ENCODE measurements at regions not wholly inside any gene's neighbourhood (a gene's known extent, or its start where the extent isn't known, plus 50 kb on each side); places are given as distances from the start of the nearest gene placed in this dataset.
"Not testable (repeated sequence)": the region's sequence is repeated elsewhere in the genome, so short reads cannot be mapped to it uniquely, and the experiment has no call there.

DNA sequence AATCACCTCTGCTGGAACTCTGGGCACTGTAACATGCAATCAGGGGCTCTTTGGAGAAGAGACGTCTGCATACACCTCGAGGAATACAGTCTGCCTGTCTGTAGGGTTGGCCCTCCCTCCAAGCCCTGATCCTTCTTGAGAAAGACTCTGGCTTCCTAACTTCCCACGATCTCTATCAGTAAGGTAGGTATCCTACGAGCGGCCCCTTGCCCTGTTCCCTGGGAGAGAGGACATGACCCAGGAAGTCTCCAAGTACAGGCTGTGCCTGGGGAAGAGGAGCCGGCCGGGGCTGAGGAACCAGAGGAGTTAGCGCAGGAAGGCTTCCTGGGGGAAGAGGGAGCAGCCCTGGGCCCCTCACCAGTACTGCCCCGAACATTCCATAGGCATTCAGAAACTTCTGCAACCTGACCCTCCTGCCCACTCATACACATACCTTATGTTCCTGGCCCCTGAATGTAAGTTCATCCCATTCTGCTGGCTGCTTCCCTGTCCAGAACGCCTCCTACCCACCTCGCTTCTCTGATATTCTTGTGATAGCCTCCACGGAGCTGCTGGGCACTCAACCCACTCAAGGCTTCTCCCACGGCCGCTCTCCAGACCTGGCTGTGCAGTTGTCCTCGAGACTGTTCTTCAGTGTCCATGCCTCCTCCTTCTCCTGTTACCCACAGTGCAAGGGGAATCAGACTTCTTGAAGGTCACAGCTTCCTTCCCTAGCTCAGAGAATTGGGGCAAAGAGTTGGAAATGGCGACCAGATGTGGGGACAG lies 116.1 kb downstream of the CYP26B1 start:
- no peak for DNase-seq (ENCODE audit: low spot score)

DNA sequence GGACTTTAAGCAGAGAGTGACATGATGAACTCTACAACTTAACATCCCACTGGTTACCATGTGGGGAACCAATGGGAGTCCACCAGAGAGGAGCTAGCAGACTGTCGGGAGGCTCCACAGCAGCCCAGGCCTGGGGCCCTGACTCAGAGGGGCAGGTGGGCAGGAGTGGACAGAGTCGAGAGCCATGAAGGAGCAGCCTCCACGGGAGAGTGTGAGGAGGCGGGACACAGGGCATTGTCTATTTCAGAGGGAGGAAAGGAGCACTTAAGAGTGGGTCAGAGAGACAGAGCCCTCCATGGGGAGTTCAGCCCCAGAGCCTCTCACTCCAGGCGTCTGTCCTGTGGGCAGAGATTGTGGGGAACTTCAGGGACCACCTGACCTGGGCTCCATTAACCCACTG lies 118.7 kb downstream of the CYP26B1 start:
- no peak for DNase-seq (ENCODE audit: low spot score)

DNA sequence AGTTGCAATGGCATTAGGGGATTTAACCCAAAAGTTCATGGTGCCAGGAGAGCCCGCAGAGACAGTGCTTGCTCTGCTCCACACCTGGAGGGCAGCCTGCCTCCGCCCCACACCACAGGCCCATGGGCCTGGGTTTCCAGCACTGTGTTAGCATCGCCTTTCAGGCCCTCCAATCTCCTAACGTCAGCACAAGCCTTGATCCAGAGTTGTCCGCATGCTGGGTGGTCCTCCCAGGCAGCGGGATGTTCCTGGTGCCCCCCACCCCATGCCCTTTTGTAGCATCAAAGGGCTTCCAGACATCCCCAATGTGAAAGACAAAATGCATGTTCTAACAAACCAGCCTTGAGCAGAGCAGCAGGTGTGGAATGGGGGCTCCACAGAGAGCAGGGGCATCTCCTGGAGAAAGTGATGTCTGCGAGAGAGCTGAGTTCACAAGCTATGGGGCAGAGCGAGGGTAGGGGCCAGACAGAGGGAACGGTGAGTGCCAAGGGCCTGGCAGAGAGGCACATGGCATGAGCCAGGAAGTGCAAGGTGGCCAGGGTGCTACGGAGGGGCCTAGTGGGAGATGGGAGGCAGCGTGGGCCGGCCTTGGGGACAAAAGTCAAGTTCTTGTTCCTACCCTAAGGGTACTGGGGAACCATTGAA lies 119.2 kb downstream of the CYP26B1 start:
- no peak for DNase-seq (ENCODE audit: low spot score)

GRCh38 chr2:72027426-72028161 lies 120.1 kb downstream of the CYP26B1 start:
- no peak for DNase-seq (ENCODE audit: low spot score)

GRCh38 chr2:72026819-72027425 lies 120.7 kb downstream of the CYP26B1 start:
- no peak for DNase-seq (ENCODE audit: low spot score)

- no peak for DNase-seq (ENCODE audit: low spot score)
These were observed 123.0 kb downstream of the CYP26B1 start for GRCh38 chr2:72024451-72025175.

GRCh38 chr2:72023678-72024390 lies 123.8 kb downstream of the CYP26B1 start:
- DNase-seq (ENCODE audit: low spot score) = no peak

- DNase-seq (ENCODE audit: low spot score) = not testable (repeated sequence)
These were observed 126.3 kb downstream of the CYP26B1 start for GRCh38 chr2:72021371-72021770.

DNA sequence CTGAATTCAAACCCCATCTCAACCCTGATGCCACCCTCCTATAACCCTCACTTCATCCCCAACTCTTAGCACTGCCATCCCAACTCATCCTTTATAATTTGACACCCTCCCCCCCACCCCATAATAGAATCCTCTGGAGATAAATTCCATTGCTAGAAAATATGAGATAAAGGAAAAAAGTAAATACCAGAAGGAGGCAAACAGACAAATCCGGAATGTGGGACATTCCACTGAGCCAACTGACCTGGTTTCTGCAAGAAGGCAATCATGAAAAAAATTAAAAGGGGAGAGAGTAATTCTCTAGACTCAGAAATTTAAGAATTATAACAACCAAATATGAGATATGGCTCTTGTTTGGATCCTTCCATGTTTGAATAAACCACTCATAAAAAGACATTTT lies 132.4 kb downstream of the CYP26B1 start:
- no peak for DNase-seq (ENCODE audit: low spot score)

GRCh38 chr2:72014831-72015230 lies 132.8 kb downstream of the CYP26B1 start:
- no peak for DNase-seq (ENCODE audit: low spot score)

- no peak for DNase-seq (ENCODE audit: low spot score)
These were observed 133.9 kb downstream of the CYP26B1 start for GRCh38 chr2:72013726-72014125.

- no peak for DNase-seq (ENCODE audit: low spot score)
These were observed 134.6 kb downstream of the CYP26B1 start for GRCh38 chr2:72012886-72013574.

DNA sequence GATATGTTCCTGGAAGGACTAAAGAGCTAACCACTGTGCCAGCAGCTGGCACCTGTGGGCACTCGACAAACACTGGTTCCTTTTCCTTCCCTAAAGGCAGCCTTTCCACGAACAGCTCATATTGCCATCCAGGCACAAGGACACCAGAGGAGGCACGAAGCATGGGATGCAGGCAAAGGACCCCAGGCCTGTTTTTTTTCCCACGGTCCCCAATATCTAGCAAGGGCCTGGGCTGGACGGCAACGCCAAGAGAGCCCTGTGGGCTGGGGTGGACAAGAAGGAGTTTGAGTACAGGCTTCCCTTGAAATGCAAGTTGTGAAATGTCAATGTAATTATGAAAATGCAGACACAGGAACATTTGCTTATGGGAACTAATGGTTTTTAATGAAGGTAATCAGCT lies 135.9 kb downstream of the CYP26B1 start:
- DNase-seq (ENCODE audit: low spot score) = no peak

DNA sequence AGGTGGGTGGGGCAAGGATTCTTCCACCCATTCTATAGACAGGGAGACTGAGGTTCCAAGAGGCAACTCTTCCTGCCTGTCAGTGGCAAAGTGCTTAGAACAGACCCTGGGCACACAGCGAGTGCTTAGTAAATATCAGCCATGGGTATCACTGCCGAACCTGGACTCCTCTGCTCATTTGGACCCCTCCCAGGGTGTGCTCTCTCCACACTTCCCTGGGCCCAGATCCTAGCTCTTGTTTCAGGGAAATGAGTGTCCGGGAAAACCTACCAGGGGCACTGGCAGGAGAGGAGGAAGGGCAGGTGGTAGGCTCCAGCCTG lies 136.3 kb downstream of the CYP26B1 start:
- DNase-seq (ENCODE audit: low spot score) = no peak

GRCh38 chr2:72010647-72011369 lies 136.9 kb downstream of the CYP26B1 start:
- no peak for DNase-seq (ENCODE audit: low spot score)

GRCh38 chr2:72008608-72009007 lies 139.1 kb downstream of the CYP26B1 start:
- no peak for DNase-seq (ENCODE audit: low spot score)

- no peak for DNase-seq (ENCODE audit: low spot score)
These were observed 140.3 kb downstream of the CYP26B1 start for GRCh38 chr2:72007402-72007801.

GRCh38 chr2:72006188-72006736 lies 141.4 kb downstream of the CYP26B1 start:
- no peak for DNase-seq (ENCODE audit: low spot score)

- no peak for DNase-seq (ENCODE audit: low spot score)
These were observed 142.7 kb downstream of the CYP26B1 start for GRCh38 chr2:72004976-72005375.
